Right lung (tissue), 2 donors: ENCODE measurements at regions not wholly inside any gene's neighbourhood (a gene's known extent, or its start where the extent isn't known, plus 50 kb on each side); places are given as distances from the start of the nearest gene placed in this dataset.

ENCODE experiments used
- DNase-seq, 2 donors: peaks; one replicate each; pipeline ENCODE4 v3.0.0-alpha.2; 2013

DNA sequence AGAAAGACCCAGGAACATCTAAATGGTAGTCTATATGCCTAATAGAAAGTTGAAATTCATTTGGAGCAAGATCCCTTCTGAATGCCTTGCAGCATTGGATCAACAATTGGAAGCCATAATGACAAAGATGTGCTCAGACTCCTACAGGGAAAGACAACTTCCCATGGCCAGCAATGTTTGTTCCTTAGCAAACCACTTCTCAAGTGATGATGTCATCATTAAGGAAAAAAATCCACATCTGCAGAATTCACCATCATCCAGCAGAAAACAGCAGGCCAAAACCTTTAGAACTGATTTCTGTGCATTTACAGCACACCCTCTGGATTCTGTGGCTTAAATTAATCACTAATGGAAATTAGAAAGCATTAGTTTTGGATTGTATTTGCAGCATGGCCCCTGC is 82.4 kb upstream of the ZIC3 start:
- no peak for DNase-seq

DNA sequence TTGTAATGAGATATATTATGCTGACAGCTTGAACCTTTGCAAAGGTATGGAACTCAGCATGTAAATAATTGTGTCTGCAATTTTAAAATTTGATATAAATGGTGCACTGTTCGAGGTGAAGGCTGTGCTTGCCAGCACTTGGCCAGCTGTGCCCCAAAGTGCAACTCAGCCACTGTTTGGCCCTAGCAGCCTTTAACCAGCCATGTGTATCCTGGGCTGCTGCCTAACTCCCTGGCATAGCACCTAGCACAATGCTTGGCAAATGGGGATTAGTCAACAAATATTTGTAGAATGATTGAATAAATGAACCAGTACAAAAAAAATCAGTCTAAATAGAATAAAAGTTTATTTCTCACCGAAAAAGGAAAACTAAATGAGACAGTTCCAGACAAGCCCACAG is 83.8 kb upstream of the ZIC3 start:
- no peak for DNase-seq

DNA sequence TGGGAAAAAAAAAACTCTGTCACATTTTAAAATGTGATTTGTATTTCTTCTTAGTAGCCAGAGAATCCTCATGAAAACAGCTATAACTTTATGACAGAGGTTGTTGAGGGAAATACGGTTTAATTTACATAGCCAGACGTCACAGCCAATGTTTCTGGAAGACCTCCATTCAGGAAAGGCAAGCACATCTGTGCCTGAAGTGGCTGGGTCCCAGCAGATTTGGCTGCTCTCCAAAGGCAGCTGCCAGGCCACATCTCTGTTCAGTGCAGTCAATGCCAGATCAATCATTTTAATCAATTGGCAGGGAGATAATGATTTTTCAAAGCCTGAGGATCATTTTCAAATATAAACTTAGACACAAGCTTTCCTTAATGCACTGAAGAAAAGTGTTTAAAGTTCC is 86.5 kb upstream of the ZIC3 start:
- no peak for DNase-seq

DNA sequence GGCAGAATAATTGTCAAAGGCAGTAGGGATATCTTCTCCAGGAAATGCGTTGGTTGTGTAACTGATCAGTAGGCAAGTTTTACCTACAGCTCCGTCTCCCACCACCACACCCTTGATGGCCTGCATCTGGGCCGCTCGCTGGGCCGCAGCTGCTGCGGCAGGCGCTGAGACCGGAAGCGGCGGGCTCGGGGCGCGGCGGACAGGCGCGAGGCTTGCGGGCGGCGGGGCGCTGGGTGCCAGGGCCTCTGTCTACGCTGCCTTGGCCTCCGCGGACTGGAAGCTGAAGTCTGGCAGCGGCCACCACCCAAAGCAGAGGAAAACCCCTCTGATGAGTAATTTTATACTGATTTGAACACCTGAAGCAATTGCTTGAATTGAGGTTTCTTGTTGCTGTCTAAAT is 124.2 kb upstream of the ZIC3 start:
- no peak for DNase-seq

DNA sequence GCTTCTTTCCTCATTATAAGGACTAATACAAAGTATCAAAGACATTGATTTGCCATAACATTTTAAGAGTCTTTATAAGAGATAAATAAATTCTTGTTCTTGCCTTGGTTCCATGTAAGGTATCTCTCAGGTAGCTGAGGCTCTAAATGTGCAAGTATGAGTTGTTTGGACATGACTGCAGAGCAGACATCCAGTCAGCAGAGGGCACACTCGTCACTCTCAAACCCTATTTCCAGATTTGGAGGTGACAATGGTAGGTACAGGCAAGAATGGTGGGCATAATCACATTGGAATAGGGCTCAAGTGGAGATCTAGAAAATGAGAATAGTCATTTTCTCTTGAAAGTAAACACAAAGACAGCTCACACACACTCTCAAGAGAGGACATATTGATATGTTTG is 133.3 kb upstream of the ZIC3 start:
- DNase-seq, result no peak

DNA sequence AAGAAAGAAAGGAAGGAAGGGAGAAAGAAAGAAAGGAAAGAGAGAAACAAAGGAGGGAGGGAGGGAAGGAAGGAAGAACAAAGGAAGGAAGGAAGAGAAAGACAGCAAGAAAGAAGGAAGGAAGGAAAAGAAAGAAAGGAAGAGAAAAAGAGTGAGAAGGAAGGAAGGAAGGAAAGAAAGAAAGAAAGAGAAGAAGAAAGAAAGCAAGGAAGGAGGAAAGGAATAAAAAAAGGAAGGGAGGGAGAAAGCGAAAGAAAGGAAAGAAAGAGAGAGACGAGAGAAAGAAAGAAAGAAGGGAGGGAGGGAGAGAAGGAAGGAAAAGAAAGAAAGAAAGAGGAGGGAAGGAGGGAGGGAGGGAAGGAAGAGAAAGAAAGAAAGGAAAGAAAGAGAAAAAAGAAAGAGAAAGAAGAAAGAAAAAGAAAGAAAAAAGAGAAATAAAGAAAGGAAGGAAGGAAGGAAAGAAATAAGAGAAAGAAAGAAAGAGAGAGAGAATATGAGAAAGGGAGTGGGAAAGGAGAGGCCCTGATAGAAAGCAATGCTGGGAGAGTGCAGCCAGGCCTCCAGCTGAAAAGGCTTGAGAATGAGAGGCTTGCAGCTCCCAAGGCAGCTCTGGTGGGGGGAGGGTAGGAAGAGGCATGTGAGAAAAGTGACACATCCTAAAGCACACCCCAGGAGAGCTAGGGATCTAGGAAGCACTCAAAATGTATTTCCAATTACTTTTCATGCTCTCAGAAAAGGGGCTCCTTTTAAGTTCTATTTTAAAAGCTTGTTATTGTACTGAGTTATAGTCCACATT is 134.0 kb upstream of the ZIC3 start:
- no peak for DNase-seq

DNA sequence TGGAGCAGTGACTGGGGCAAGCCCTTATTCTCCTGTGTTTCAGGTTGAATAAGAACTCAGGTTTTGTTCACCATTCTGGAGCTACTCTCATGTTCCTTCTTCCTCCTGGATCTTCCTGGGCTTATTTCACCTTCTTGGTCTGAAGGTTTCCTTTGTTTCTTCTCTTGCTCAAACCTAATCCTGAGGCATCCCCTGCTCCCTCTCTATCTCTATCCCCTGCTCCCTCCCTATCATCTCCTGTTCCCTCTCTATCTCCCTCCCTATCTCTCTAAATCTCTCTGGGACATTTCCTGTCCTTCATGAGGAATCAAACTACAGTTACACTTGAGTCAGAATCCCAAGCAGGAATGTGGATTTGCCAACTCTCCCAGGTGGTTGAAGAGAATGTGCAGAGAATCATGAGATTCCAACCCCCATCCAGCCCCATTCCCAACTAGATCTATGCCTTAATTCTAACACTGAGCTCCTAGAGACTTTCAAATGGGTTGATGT is 134.9 kb upstream of the ZIC3 start:
- no peak for DNase-seq

DNA sequence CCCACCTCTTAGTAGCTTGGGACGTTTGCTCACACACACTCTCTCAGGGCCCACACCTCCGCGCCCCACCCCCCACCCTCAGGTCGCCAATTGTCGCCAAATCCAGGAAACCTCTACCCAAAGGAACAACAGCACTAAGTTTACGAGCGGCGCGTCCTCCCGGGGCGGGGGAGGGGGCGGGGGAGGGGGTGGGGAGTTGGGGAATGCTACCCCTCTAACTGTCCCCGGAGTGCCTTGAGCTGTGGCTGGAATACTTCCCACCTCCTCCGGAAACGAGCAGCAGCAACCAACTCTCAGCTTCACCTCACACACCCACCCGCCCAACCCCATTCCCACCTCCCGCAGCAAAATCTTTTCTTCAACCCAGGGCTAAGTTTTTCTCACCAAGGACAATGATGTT is 135.6 kb upstream of the ZIC3 start:
- DNase-seq, result no peak

DNA sequence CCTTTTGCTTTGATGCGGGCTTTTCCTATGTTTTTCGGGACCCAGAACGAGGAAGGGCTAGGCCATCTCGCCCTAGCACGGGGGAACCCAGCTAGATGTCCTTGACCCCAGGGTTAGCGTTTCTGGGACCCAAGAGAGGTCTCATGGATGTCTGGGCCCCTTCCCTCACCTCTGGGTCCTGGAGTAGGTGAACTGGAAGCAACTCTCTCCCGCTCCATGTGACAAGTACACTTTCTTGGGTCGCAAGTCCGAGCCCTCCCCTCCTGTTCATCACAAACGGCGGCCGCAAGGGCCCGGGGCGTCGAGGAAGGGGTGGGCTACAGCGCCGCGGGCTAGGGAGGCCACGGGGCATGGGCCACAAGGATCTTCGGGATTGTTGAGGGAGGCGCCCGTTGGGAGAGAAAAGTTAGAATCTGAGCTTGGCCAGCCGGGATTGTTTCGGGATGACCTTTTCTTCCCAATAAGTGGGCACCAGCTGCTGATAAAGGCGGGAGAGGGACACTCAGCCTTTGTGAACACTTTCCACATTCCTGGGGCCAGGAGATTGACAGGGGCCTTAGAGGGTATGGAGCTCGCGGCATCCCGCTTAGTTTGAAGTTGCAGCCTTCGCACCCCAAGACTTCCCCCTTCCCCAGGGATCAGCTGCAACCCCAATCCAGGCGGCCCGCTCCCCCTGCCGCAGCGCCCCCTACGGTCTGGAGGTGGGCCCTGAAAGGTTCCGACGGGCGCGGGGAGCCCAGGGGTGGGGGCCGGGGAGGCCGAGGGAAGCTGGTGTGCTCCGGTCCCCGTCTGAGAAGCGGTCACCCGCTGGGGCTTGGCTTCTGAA is 136.9 kb upstream of the ZIC3 start:
- DNase-seq, result no peak

DNA sequence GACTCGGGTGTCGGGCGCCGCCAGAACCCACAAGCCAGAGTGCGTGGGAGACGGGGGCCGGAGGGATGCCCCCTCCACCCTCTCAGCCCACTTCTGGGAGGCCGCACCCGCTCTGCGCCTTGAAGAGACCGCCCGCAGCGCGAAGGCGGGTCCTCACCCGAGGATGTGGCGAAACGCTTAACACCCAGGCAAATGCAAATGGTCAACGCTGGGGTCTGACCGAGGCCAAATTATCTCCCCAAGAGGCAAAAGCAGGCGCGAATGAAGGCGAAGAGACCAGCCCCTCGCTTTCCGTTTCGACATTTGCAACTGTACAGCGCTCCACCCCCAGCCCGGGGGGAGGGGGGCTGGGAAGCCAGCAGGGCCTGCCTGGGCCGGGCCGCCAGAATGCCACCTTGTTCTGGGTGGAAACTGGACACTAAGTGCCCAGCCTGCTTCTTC is 137.7 kb upstream of the ZIC3 start:
- no peak for DNase-seq

DNA sequence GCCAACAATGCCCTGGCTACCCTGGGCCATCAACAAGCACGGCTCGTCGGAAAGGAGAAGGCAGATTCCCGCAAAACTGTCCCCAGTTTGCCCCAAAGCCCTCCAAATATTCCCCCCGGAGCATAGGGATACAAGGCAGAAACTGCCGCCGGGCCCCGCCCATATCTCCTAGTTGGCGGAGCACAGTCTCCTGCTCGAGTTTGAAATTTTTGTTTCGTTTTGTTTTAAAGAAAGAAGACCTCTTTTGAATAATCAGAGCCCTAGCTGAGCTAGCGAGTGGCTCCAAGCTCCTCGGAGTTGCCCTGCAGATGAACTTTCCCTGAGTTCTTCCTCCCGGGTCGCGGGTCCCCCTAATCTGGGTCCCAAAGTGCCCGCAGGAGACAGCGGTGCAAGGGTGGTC is 138.1 kb upstream of the ZIC3 start:
- no peak for DNase-seq

DNA sequence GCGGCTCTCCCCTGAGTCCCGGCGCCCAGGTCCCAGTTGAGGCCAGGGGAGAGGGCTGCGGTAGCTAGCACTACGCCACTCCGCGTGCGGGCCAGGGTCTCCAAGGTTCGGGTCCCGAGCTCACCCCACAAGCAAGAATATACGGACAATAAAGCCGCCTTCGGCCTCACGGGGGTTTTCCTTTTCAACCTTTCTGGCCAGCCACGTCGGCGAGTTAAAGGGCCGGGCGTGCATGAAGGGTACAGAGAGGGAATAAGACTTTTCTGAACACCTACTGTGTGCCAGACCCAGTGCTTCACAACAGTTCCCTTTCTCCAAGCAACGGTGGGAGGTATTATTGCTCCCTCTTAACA is 138.5 kb upstream of the ZIC3 start:
- no peak for DNase-seq

DNA sequence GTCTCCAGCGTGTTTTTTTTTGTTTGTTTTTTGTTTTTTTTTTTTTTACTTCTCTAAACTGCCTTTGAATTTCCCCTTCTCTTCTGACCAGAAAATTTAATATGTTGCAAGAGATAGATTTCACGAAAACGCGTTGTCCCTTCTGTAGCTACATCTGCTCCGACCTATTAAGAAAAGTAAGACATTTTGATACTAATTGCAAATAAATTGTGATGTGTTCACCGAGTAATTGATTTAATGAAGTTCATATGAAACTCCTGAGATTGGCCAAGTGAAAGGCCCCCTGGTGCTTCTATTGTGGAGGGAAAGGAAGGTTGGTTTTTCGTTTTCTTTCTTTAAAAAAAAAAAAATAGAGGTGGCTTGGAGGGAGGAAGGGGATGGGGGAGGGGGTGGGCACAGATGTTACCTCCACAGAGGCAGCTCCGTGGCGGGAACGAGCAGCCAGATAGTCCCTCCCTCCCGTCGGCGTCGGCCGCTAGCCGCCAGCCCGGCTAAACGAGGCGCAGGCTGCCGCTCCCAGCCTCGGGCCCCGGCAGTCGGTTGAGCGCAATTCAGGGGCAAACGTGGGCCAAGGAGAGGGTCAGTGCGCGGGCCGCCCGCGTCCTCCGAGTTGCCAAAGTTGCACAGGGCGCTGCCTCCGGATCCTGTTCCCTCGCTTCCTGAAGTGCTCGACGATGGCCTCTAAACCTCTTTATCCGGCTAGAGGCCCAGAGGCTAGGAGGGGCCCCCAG is 139.1 kb upstream of the ZIC3 start:
- no peak for DNase-seq

DNA sequence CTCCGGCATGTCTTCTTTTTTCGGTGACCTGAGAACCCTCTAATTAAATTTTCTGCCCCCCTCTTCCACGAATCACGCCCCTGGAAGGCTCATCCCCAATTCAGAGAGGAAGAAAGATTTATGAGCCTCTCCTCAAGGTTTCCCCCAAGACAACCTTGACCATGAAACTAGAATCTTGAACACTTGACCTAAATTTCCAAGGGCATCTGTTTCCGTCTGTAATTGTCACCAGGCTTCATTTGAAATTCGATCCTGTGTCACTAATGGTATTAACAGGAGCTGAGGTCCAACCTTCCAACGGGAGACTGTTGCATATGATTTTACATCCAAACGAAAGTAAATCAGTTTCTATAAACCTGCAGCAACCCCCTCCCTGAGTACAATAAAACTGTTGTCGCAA is 139.9 kb upstream of the ZIC3 start:
- DNase-seq, result no peak

DNA sequence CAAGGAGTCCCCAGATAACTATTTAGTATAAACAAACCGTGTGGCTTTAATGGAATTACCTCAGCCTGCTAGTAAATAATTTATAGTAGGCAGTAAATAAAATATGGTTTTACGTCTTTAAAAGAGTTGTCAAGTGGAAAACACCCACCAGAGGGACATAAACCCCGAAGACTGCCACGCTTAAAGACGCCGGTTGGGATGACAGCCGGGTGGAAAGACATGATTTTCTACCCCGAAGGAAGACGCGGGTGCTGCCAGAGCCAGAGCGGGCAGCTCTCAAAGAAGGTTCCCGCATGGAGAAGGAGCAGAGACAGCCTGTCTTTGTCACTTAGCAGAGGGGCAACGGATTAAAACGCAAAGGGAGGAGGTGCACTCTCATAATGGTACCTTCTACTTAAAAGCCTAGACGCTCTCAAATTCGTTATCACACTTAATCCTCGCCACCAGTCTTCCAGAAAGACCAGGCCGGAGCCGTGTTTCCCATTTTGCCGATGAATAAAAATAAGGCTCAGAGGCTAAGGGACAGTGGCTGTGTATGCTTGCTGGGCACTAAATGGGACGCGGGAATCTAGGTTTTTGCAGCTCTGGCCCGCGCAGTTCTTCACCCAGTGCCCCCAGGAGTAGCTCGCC is 140.5 kb upstream of the ZIC3 start:
- no peak for DNase-seq

DNA sequence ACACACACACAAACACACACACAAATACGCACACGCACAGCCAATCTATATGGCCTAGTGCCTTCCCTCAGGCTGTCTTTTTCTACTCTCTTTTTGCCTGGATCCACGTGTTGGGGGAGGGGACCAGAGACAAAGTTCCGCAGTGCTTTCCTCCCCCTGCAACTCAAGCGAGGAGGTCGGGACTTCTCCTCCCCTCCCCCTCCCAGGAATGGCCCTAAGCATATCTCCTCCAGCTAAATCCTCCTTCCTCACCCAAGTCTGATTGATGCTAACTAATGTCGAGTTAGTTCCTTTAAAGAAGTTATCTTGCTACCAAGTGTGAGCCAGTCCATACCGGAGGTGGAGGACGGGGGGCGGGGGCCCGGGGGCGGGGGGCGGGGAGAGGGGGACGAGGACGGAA is 141.2 kb upstream of the ZIC3 start:
- DNase-seq, result no peak

DNA sequence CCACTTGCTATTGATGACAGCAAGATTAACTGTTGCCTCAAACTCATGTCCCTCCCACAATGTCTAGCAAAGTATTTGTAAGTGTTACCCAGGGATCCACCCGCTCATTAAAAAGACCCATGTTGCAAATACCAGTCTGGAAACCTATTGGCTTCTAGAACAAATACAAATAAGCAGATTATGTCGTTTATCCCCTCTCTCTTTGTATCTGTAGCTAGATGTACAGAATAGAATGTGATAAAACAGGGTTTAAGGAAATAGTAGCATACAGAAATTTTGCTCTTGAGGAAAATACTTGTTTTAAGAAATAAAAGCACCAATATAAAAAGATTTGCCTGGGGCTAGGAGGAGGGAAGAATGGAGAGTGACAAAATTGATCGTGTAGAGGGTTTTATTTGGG is 142.7 kb upstream of the ZIC3 start:
- no peak for DNase-seq

DNA sequence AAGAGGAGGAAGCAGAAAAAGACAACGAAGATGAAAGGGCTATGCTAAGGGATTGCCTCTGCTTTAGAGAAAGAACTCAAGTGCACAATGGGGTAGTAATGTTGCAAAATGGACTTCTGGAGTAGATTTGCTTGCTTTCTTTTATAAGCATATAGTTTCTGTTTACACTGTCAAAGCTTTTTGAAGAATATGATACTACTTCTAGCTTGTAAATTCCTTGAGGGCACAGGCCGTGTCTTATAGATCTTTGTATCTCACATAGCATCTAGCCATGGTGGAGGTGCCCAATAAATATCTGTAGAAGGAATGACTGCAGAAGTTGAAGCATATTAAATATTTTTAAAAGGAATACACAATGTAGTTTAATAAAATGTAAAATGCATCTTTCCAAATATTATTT is 147.8 kb upstream of the ZIC3 start:
- no peak for DNase-seq

DNA sequence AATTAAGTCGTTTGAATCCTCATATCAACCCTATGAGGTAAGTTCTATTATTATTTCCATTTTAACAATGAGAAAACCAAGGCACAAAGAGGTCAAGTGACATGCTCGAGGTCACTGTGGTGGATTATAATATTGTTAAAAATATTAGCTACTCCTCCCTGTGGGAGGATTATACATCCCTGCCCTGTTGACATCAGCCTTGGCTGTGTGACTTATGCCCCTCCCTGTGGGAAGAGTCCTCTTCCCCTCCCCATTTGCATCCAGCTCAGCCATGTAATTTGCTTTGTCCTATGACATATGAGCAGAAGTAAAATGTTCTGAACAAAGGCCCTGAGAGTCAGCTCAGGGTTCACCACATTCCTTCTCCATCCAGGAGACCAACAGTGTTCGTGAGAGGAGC is 152.7 kb upstream of the ZIC3 start:
- no peak for DNase-seq

DNA sequence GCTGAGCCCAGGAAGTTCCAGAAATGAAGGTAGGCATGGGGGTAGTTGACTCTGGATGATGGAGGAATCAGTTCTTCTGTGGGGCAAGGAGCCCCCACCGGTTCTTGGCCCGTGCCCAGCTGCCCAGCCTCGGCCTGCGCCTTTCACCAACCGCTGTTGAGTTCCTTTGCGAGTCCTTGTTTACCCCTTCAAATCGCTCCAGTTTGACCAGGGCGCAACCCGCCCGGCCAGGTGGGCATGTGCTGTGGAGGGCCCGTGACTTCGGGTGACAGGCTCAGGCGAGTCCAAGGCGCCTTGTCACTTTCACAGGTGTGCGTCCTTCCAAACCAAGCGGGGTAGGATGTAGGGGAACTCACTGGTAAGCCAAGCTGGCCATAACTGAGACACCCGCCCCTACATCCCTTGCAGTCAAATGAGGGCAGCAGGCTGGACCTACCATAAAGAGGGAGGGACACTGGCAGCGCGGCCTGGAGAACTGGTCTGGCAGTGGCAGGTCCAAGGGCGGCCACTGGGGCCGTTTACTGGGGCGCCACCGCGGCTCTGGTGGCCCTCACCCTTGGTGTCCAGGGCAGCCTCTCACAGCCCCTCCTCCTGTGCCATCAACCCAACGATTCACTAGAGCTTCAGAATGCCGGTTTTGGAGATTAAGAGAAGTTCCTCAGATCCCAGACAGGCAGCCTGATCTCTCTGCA is 160.3 kb upstream of the ZIC3 start:
- DNase-seq, result no peak

DNA sequence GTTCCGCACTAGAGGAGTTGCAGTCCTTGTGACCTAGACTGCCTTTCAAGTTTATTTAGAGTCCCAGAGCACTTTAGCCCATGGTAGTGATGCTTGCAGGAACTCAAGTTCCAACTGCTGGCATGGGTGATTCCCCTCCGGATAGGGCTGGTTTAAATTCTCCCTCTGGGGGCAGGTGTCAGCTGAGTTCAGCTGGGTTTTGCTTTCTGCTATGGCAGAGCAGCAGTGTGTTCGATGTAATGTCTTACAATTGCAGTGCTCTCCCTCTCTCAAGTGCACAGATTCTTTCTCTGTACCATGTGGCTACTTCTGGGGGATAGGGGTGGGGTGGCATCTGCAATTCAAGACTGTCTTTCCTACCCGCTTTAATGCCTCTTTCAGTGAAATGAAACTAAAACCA is 164.8 kb upstream of the ZIC3 start:
- no peak for DNase-seq

DNA sequence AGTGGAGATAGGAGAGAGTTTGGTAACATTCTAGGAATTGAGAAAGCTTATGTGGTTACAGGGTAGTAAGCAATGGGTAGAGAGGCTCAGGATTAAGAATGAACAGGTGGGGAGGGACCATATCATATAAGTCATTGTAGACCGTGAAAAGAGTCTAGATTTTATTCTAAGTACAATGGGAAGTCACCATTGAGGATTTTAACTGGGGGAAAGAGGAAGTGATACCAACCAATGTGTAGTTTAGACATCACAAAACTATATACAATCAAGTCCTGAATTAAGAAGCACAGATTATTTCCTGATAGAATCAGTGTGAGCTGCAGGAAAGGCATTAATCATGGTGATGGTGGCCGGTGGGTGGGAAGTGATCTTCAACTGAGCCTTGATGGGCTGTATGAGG is 178.3 kb upstream of the ZIC3 start:
- no peak for DNase-seq
